ENCODE measurements at regions not wholly inside any gene's neighbourhood (a gene's known extent, or its start where the extent isn't known, plus 50 kb on each side); places are given as distances from the start of the nearest gene placed in this dataset.

GRCh38 chr1:87603626-87604025 is 274.9 kb downstream of the LMO4 start (continued):
- TF ChIP-seq RELB (IDR thresholded peaks at IDR 0.05; ENCODE audit: low read depth): no peak

GRCh38 chr1:87612956-87613355 is 284.3 kb downstream of the LMO4 start:
- in situ Hi-C loops (cut with MboI) (no loop called here), intact Hi-C loops (cut with micrococcal nuclease; ENCODE audit: unreplicated experiment) (no loop called here)
- Histone ChIP-seq H2AFZ (ENCODE audit: control insufficient read depth, low read depth, low read length) (no peak overlapping the region), H3K4me3 (no peak overlapping the region), H3K4me1 (ENCODE audit: control insufficient read depth, insufficient read depth, low read length) (no peaks in the 10 kb centered on the region), H4K20me1 (ENCODE audit: control insufficient read depth, insufficient read depth) (no peaks in the 10 kb centered on the region), H3K9ac (ENCODE audit: control insufficient read depth, insufficient read depth, low read length) (no peak overlapping the region), H3K36me3 (ENCODE audit: control insufficient read depth in 2 of 2, insufficient read depth in 2 of 2, low read length in 1 of 2) (no peaks in the 10 kb centered on the region), H3K27me3 (replicated peaks in 1 of 2; ENCODE audit: control insufficient read depth in 2 of 2, insufficient read depth in 2 of 2, low read length in 1 of 2) (no peaks in the 10 kb centered on the region), H3K4me2 (ENCODE audit: control insufficient read depth, insufficient read depth) (no peak overlapping the region), H3K9me3 (replicated peaks; ENCODE audit: control insufficient read depth, insufficient read depth, low read length) (no peaks in the 10 kb centered on the region), H3K27ac (ENCODE audit: control insufficient read depth, insufficient read depth) (no peak overlapping the region), H3K79me2 (ENCODE audit: control insufficient read depth, insufficient read depth, low read length) (no peaks in the 10 kb centered on the region)
- 41% methylated on average over 3 of the region's 3 CpGs for WGBS (ENCODE audit: insufficient coverage, insufficient replicate concordance, low lambda C conversion rate, missing lambda C conversion rate)
- DNase-seq (ENCODE audit: low read depth, low spot score): no peak
- ChIA-PET SMC1A (ENCODE audit: uncharacterized antibody, unreplicated experiment) (no interaction called here), CTCF (interaction anchor here (0.7 to 1.4 kb wide), 2 partner anchors 268 to 320 kb away, joined by 3 read pairs; no protein-coding TSS in a partner anchor), RAD21 (ENCODE audit: unreplicated experiment) (no interaction called here), POLR2A (interaction anchor here (0.5 kb wide), 1 partner anchor 20 kb away, joined by 3 read pairs; no protein-coding TSS in a partner anchor)
- FAIRE-seq: no peak
- BruUV-seq (replicated peaks): no TSS peak
- no peak for ATAC-seq
- TF ChIP-seq E2F4 (IDR thresholded peaks at IDR 0.05; ENCODE audit: low read depth, low read length): no peak
- no peak for TF ChIP-seq ZNF274 (IDR thresholded peaks at IDR 0.05; ENCODE audit: insufficient read depth, insufficient read length)
- TF ChIP-seq FOS (IDR thresholded peaks at IDR 0.05; ENCODE audit: borderline replicate concordance, extremely low read depth, insufficient read length): no peak
- TF ChIP-seq CTCF (IDR thresholded peaks at IDR 0.05 in 2 of 3, conservative IDR thresholded peaks at IDR 0.05 in 1 of 3; ENCODE audit: control insufficient read depth in 2 of 3, extremely low read depth in 1 of 3, insufficient read depth in 1 of 3, low read depth in 3 of 3, low read length in 3 of 3): no peak
- TF ChIP-seq BCLAF1 (IDR thresholded peaks at IDR 0.05): no peak
- TF ChIP-seq ELK1 (IDR thresholded peaks at IDR 0.05; ENCODE audit: low read depth, low read length): no peak
- TF ChIP-seq MTA3 (IDR thresholded peaks at IDR 0.05; ENCODE audit: borderline replicate concordance, low read length): no peak
- no peak for TF ChIP-seq SKIL (IDR thresholded peaks at IDR 0.05; ENCODE audit: low read depth, poor library complexity, severe bottlenecking)
- no peak for TF ChIP-seq GABPA (IDR thresholded peaks at IDR 0.05; ENCODE audit: low read depth)
- TF ChIP-seq PAX8 (IDR thresholded peaks at IDR 0.05): no peak

Measured in GM12878 (cell line).